ENCODE measurements at regions not wholly inside any gene's neighbourhood (a gene's known extent, or its start where the extent isn't known, plus 50 kb on each side); places are given as distances from the start of the nearest gene placed in this dataset.

DNA sequence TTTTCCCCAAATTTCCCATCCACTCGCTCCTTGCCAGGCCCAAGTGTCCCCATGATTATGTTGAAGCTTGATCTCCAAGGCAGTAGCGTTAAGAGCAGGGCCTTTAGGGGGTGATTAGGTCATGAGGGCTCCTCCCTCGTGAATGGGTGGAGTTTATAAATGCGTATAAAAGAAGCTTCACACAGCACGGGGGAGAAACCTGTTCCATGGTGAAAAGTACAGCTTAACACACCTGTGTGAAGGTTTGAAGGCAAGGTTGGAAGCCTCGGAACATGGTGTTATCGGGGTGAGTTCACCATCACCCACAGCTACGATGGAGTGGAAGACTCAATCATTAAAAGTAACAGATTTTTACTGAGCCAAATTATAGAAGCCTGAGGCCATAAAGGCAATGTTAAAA lies 137.4 kb upstream of the ALKAL2 start:
- TF ChIP-seq POLR2A (IDR thresholded peaks at IDR 0.05; ENCODE audit: control extremely low read depth in 1 of 2, low read depth in 2 of 2, low read length in 2 of 2) (no peak), CREB1 (IDR thresholded peaks at IDR 0.05) (no peak), NRF1 (IDR thresholded peaks at IDR 0.05; ENCODE audit: low read depth, low read length) (no peak), POU5F1 (IDR thresholded peaks at IDR 0.05; ENCODE audit: low read depth, low read length) (no peak), CTCF (IDR thresholded peaks at IDR 0.05; ENCODE audit: control extremely low read depth in 1 of 3, insufficient read depth in 1 of 3, low read depth in 1 of 3, low read length in 3 of 3) (no peak), SUZ12 (IDR thresholded peaks at IDR 0.05; ENCODE audit: low read length) (no peak), EZH2 (IDR thresholded peaks at IDR 0.05; ENCODE audit: low read depth, low read length, severe bottlenecking) (no peak), SIN3A (conservative IDR thresholded peaks at IDR 0.05 in 1 of 2, IDR thresholded peaks at IDR 0.05 in 1 of 2; ENCODE audit: low read depth in 1 of 2, low read length in 2 of 2) (no peak), POLR2AphosphoS5 (IDR thresholded peaks at IDR 0.05; ENCODE audit: low read depth, low read length) (no peak), GTF2F1 (IDR thresholded peaks at IDR 0.05; ENCODE audit: borderline replicate concordance, low read depth, low read length) (no peak), SRF (IDR thresholded peaks at IDR 0.05; ENCODE audit: low read depth, low read length) (no peak), SIX5 (IDR thresholded peaks at IDR 0.05; ENCODE audit: low read depth, low read length) (no peak), PHF8 (conservative IDR thresholded peaks at IDR 0.05; ENCODE audit: low read depth, low read length) (no peak)
